NCI-H146 treated with DMSO at 0.1 percent for 48 hours (cell line): ENCODE measurements at regions not wholly inside any gene's neighbourhood (a gene's known extent, or its start where the extent isn't known, plus 50 kb on each side); places are given as distances from the start of the nearest gene placed in this dataset.
"Not testable (repeated sequence)": the region's sequence is repeated elsewhere in the genome, so short reads cannot be mapped to it uniquely, and the experiment has no call there.

Experiments used
- DNase-seq: peaks from one replicate; lab custom pipeline; 2025; ENCODE audit not compliant: unreplicated experiment; lab: John Stamatoyannopoulos, UW

- no peak for DNase-seq
These were observed 119.9 kb downstream of the PHETA1 start for GRCh38 chr12:111249018-111249370.

GRCh38 chr12:111248236-111249017 lies 120.5 kb downstream of the PHETA1 start:
- no peak for DNase-seq

GRCh38 chr12:111247083-111247783 lies 121.7 kb downstream of the PHETA1 start:
- DNase-seq, result no peak

GRCh38 chr12:111246477-111247011 lies 122.4 kb downstream of the PHETA1 start:
- no peak for DNase-seq

GRCh38 chr12:111245701-111246476 lies 123.0 kb downstream of the PHETA1 start:
- DNase-seq, result no peak

- DNase-seq, result no peak
These were observed 124.2 kb downstream of the PHETA1 start for GRCh38 chr12:111244673-111245072.

- DNase-seq, result not testable (repeated sequence)
These were observed 126.1 kb downstream of the PHETA1 start for GRCh38 chr12:111242817-111243216.

- DNase-seq, result no peak
These were observed 126.7 kb downstream of the PHETA1 start for GRCh38 chr12:111242184-111242583.

- no peak for DNase-seq
These were observed 128.5 kb downstream of the PHETA1 start for GRCh38 chr12:111240374-111240773.

- no peak for DNase-seq
These were observed 129.7 kb downstream of the PHETA1 start for GRCh38 chr12:111239235-111239634.

GRCh38 chr12:111238075-111238734 lies 130.7 kb downstream of the PHETA1 start:
- no peak for DNase-seq

- DNase-seq, result not testable (repeated sequence)
These were observed 134.4 kb downstream of the PHETA1 start for GRCh38 chr12:111234491-111234890.

GRCh38 chr12:111233786-111234185 lies 135.1 kb downstream of the PHETA1 start:
- no peak for DNase-seq

- DNase-seq, result no peak
These were observed 138.2 kb downstream of the PHETA1 start for GRCh38 chr12:111230649-111231048.

GRCh38 chr12:111228916-111229666 lies 139.8 kb downstream of the PHETA1 start:
- DNase-seq, result no peak

- DNase-seq, result no peak
These were observed 141.1 kb downstream of the PHETA1 start for GRCh38 chr12:111227476-111228420.

- DNase-seq, result no peak
These were observed 142.2 kb downstream of the PHETA1 start for GRCh38 chr12:111226680-111227079.

- DNase-seq, result no peak
These were observed 143.6 kb downstream of the PHETA1 start for GRCh38 chr12:111225307-111225706.
